HEK293 (cell line): ENCODE measurements at regions not wholly inside any gene's neighbourhood (a gene's known extent, or its start where the extent isn't known, plus 50 kb on each side); places are given as distances from the start of the nearest gene placed in this dataset.

Experiments
- ATF2 ChIP-seq: fragments of 450-650 bp; formaldehyde crosslinking; IDR thresholded peaks from 2 replicates; pipeline ENCODE4 v1.5.1; 2016; ENCODE audit warnings: missing biosample characterization, missing genetic modification characterization, low read depth
- BCL11B ChIP-seq: fragments of 450-650 bp; formaldehyde crosslinking; IDR thresholded peaks from 2 replicates; pipeline ENCODE4 v1.5.1; 2016; ENCODE audit warnings: low read depth, missing biosample characterization, missing genetic modification characterization
- CTCF ChIP-seq: fragments of 450-650 bp; formaldehyde crosslinking; IDR thresholded peaks from 2 replicates; pipeline ENCODE4 v1.5.1; 2016; ENCODE audit warnings: missing biosample characterization, missing genetic modification characterization
- ELK4 ChIP-seq: IDR thresholded peaks from 2 replicates; pipeline ENCODE4 v1.6.1; 2011; ENCODE audit warnings: mild to moderate bottlenecking, low read depth, low read length, borderline replicate concordance
- GLI4 ChIP-seq: fragments of 450-650 bp; formaldehyde crosslinking; IDR thresholded peaks from 2 replicates; pipeline ENCODE4 v1.5.1; 2016; ENCODE audit warnings: missing biosample characterization, missing genetic modification characterization
- GLIS1 ChIP-seq: fragments of 450-650 bp; formaldehyde crosslinking; IDR thresholded peaks from 2 replicates; pipeline ENCODE4 v1.5.1; 2016; ENCODE audit warnings: missing biosample characterization, missing genetic modification characterization
- IKZF3 ChIP-seq: fragments of 450-650 bp; IDR thresholded peaks from 2 replicates; pipeline ENCODE4 v1.5.0; 2018; ENCODE audit warnings: missing biosample characterization, mild to moderate bottlenecking, missing genetic modification characterization, moderate library complexity
- MZF1 ChIP-seq: fragments of 450-650 bp; formaldehyde crosslinking; IDR thresholded peaks from 2 replicates; pipeline ENCODE4 v1.5.1; 2017; ENCODE audit warnings: missing biosample characterization, missing genetic modification characterization, borderline replicate concordance
- PRDM1 ChIP-seq: fragments of 450-650 bp; formaldehyde crosslinking; IDR thresholded peaks from 2 replicates; pipeline ENCODE4; 2016; ENCODE audit warnings: missing biosample characterization, missing genetic modification characterization
- PRDM6 ChIP-seq: fragments of 450-650 bp; formaldehyde crosslinking; IDR thresholded peaks from 2 replicates; pipeline ENCODE4 v1.5.1; 2017; ENCODE audit warnings: missing biosample characterization, missing genetic modification characterization
- SETDB1 ChIP-seq: IDR thresholded peaks from one replicate; pipeline ENCODE4 v1.6.1; 2017; ENCODE audit warnings: mild to moderate bottlenecking, low read length, moderate library complexity, mixed read lengths; ENCODE audit not compliant: insufficient read length
- ZBTB10 ChIP-seq: fragments of 450-650 bp; formaldehyde crosslinking; IDR thresholded peaks from 2 replicates; pipeline ENCODE4 v1.5.1; 2016; ENCODE audit warnings: missing biosample characterization, missing genetic modification characterization
- ZBTB17 ChIP-seq: fragments of 450-650 bp; formaldehyde crosslinking; IDR thresholded peaks from 2 replicates; pipeline ENCODE4 v1.5.1; 2016; ENCODE audit warnings: missing biosample characterization, missing genetic modification characterization
- ZIC2 ChIP-seq: fragments of 450-650 bp; formaldehyde crosslinking; IDR thresholded peaks from 2 replicates; pipeline ENCODE4 v1.5.1; 2016; ENCODE audit warnings: missing biosample characterization, missing genetic modification characterization
- ZNF112 ChIP-seq: fragments of 450-650 bp; formaldehyde crosslinking; IDR thresholded peaks from 2 replicates; pipeline ENCODE4 v1.5.0; 2017; ENCODE audit warnings: missing biosample characterization, missing genetic modification characterization
- ZNF16 ChIP-seq: fragments of 450-650 bp; formaldehyde crosslinking; IDR thresholded peaks from 2 replicates; pipeline ENCODE4 v1.5.1; 2016; ENCODE audit warnings: low read depth, missing biosample characterization, missing genetic modification characterization
- ZNF26 ChIP-seq: fragments of 450-650 bp; formaldehyde crosslinking; IDR thresholded peaks from 2 replicates; pipeline ENCODE4 v1.5.1; 2016; ENCODE audit warnings: missing biosample characterization, missing genetic modification characterization
- ZNF302 ChIP-seq: fragments of 450-650 bp; formaldehyde crosslinking; IDR thresholded peaks from 2 replicates; pipeline ENCODE4 v1.5.1; 2016; ENCODE audit warnings: missing biosample characterization, missing genetic modification characterization, low read depth
- ZNF335 ChIP-seq: fragments of 450-650 bp; formaldehyde crosslinking; conservative IDR thresholded peaks from 2 replicates; pipeline ENCODE4 v1.5.1; 2016; ENCODE audit warnings: missing biosample characterization, missing genetic modification characterization
- ZNF510 ChIP-seq: fragments of 450-650 bp; formaldehyde crosslinking; IDR thresholded peaks from 2 replicates; pipeline ENCODE4 v1.5.1; 2018; ENCODE audit warnings: mild to moderate bottlenecking, missing genetic modification characterization, missing biosample characterization; ENCODE audit not compliant: insufficient replicate concordance
- ZNF514 ChIP-seq: fragments of 450-650 bp; formaldehyde crosslinking; IDR thresholded peaks from 2 replicates; pipeline ENCODE4 v1.5.1; 2016; ENCODE audit warnings: missing biosample characterization, missing genetic modification characterization
- ZNF560 ChIP-seq: fragments of 450-650 bp; formaldehyde crosslinking; IDR thresholded peaks from 2 replicates; pipeline ENCODE4 v1.5.1; 2017; ENCODE audit warnings: missing biosample characterization, missing genetic modification characterization, borderline replicate concordance
- ZNF692 ChIP-seq: fragments of 450-650 bp; formaldehyde crosslinking; IDR thresholded peaks from 2 replicates; pipeline ENCODE4 v1.5.1; 2016; ENCODE audit warnings: missing biosample characterization, missing genetic modification characterization

GRCh38 chrX:139203651-139204570 is 326.6 kb upstream of the F9 start (continued):
- TF ChIP-seq SETDB1, result no peak
- TF ChIP-seq GLIS1, result no peak; the same call in 1 of the 2 replicates
- TF ChIP-seq ZNF302 (tag by site-specific recombination), result no peak
- no peak for TF ChIP-seq MZF1 (tag by site-specific recombination)
- no peak for TF ChIP-seq GLI4 (tag by site-specific recombination)
- TF ChIP-seq ZNF26 (tag by site-specific recombination), result no peak
- no peak for TF ChIP-seq ELK4
- peak; percentile 78 for TF ChIP-seq BCL11B (tag by site-specific recombination)
- 0 out of 2 replicates have a peak, but pooled peaks have one; percentile 37 for TF ChIP-seq ZNF692 (tag by site-specific recombination)
- no peak for TF ChIP-seq ZNF16
- peak; percentile 28; the same call in 1 of the 2 replicates for TF ChIP-seq ZBTB17 (tag by site-specific recombination)
- peak; percentile 50 for TF ChIP-seq ZNF335 (tag by site-specific recombination)
- 0 out of 2 replicates have a peak, but pooled peaks have one; percentile 15 for TF ChIP-seq IKZF3 (tag by site-specific recombination)
- TF ChIP-seq ZNF510 (tag by site-specific recombination), result no peak
- 0 out of 2 replicates have a peak, but pooled peaks have one; percentile 10 for TF ChIP-seq ZIC2 (tag by site-specific recombination)
- TF ChIP-seq ZNF514 (tag by site-specific recombination), result no peak
- TF ChIP-seq ZBTB10 (tag by site-specific recombination), result peak; percentile 71; the same call in 1 of the 2 replicates
- no peak; the same call in 1 of the 2 replicates for TF ChIP-seq PRDM1 (tag by site-specific recombination)
- no peak for TF ChIP-seq PRDM6 (tag by site-specific recombination)
- no peak for TF ChIP-seq ZNF112 (tag by site-specific recombination)
- no peak for TF ChIP-seq ZNF560 (tag by site-specific recombination)
- no peak for TF ChIP-seq ATF2 (tag by site-specific recombination)
- TF ChIP-seq CTCF (tag by site-specific recombination), result peak; percentile 88
